ENCODE measurements at regions not wholly inside any gene's neighbourhood (a gene's known extent, or its start where the extent isn't known, plus 50 kb on each side); places are given as distances from the start of the nearest gene placed in this dataset.

GRCh38 chr13:40319699-40320579 lies 346.5 kb downstream of the FOXO1 start:
- ATAC-seq, result no peak
- Mint-ChIP-seq H3K4me3 (peak overlapping the region; percentile 19), H3K27me3 (no peaks in the 10 kb centered on the region), H3K36me3 (ENCODE audit: low read depth) (no peaks in the 10 kb centered on the region), H3K4me1 (peaks cover 48% of the 10 kb centered on the region), H3K27ac (peak overlapping the region; percentile 87)
- H3K9me3 ChIP-seq (ENCODE audit: control insufficient read depth, low read length, poor library complexity, severe bottlenecking), result no peaks in the 10 kb centered on the region
- no peak for DNase-seq

GRCh38 chr13:40328091-40328490 lies 338.4 kb downstream of the FOXO1 start:
- no peak overlapping the region for H3K27ac Mint-ChIP-seq
- no peak overlapping the region for H3K4me3 Mint-ChIP-seq
- ATAC-seq, result no peak

DNA sequence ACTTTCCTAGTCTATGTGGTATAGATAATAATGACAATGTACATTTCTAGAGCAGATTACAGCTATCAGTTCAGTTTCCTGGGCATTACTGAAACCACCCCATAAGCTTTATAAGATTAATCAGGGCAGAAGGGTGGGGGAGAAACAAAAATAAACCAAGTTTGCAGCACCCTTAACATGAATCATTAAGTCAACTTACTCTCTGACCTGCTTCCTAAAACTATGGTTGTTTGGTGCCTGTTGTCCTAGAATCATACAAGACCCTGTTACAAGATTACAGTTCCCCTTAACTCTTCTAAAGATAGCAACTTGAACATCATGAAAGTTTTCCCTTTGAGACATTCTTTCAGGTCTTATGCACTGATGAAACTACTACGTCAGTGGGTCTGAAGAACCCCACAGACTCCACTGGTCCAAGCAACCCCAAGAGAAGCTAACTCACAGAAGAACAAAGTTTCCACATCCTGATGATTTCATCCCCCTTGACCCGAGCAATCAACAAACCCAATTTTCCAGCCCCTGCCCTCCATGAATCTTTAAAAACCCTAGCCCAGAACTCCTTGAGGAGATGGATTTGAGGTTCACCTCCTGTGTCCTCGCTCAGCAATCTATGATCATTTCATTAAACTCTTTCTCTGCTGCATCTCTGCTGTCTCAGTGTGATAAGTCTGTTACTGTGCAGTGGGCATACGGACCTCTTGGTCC lies 336.5 kb downstream of the FOXO1 start:
- ATAC-seq, result no peak
- H3K27me3 Mint-ChIP-seq, result no peaks in the 10 kb centered on the region
- H3K36me3 Mint-ChIP-seq (ENCODE audit: low read depth), result peaks cover 3% of the 10 kb centered on the region
- H3K4me3 Mint-ChIP-seq, result no peak overlapping the region
- peaks cover 11% of the 10 kb centered on the region for H3K4me1 Mint-ChIP-seq
- no peak overlapping the region for H3K27ac Mint-ChIP-seq
- no peak for DNase-seq
- no peaks in the 10 kb centered on the region for H3K9me3 ChIP-seq (ENCODE audit: control insufficient read depth, low read length, poor library complexity, severe bottlenecking)

More at GRCh38 chr13:40328091-40328490, 338.4 kb downstream of the FOXO1 start:
- H3K9me3 ChIP-seq (ENCODE audit: control insufficient read depth, low read length, poor library complexity, severe bottlenecking), result no peaks in the 10 kb centered on the region
- no peak for DNase-seq
- Mint-ChIP-seq H3K36me3 (ENCODE audit: low read depth) (peaks cover 3% of the 10 kb centered on the region), H3K4me1 (peaks cover 11% of the 10 kb centered on the region), H3K27me3 (no peaks in the 10 kb centered on the region)

DNA sequence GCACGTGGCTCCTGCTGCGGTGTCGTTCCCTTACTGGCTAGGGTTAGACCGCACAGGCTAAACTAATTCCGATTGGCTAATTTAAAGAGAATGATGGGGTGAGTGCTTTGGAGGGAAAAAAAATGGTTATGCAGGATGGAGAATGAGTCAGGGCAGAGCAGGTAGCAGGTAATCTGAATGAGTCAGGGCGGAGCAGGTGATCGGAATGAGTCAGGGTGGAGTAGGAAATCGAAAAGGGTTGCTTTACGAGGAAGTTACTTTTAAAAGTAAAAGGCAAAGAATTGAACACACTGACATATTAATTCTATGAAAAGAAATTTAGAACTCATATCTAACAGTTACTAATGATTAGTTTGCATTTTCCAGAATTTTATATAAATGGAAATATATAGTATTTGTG lies 335.5 kb downstream of the FOXO1 start:
- Mint-ChIP-seq H3K36me3 (ENCODE audit: low read depth) (no peaks in the 10 kb centered on the region), H3K4me1 (peaks cover 6% of the 10 kb centered on the region), H3K27ac (no peak overlapping the region), H3K4me3 (no peak overlapping the region), H3K27me3 (no peaks in the 10 kb centered on the region)
- ATAC-seq (no peak), DNase-seq (no peak)
- H3K9me3 ChIP-seq (ENCODE audit: control insufficient read depth, low read length, poor library complexity, severe bottlenecking), result no peaks in the 10 kb centered on the region

DNA sequence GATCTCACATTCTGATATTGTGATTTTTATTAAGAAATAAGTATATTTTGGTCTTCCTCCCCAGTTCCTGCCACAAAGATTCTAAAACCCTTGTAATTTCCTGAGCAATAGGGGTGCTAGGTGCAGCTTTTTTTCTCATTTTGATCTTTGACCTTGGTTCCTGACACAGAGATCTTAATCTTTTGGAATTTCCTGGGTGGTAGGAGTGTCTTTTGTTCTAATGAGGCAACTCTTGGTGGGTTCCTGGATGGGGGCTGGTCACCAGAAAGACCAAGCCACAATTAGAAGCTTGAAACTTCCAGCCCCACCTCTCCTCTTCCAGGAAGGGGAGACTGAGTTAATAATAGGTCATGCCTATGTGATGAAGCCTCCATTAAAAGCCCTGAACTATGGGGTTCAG lies 334.6 kb downstream of the FOXO1 start:
- H3K27ac Mint-ChIP-seq, result no peak overlapping the region
- peaks cover 11% of the 10 kb centered on the region for H3K4me1 Mint-ChIP-seq
- ATAC-seq (no peak), DNase-seq (no peak)
- no peaks in the 10 kb centered on the region for H3K27me3 Mint-ChIP-seq
- H3K36me3 Mint-ChIP-seq (ENCODE audit: low read depth), result no peaks in the 10 kb centered on the region
- no peak overlapping the region for H3K4me3 Mint-ChIP-seq
- no peaks in the 10 kb centered on the region for H3K9me3 ChIP-seq (ENCODE audit: control insufficient read depth, low read length, poor library complexity, severe bottlenecking)

- Mint-ChIP-seq H3K27me3 (no peaks in the 10 kb centered on the region), H3K36me3 (ENCODE audit: low read depth) (peaks cover 4% of the 10 kb centered on the region), H3K4me3 (no peak overlapping the region), H3K4me1 (peaks cover 16% of the 10 kb centered on the region), H3K27ac (no peak overlapping the region)
- ATAC-seq (no peak), DNase-seq (no peak)
- no peaks in the 10 kb centered on the region for H3K9me3 ChIP-seq (ENCODE audit: control insufficient read depth, low read length, poor library complexity, severe bottlenecking)
Measured at GRCh38 chr13:40333226-40333625, 333.2 kb downstream of the FOXO1 start.

DNA sequence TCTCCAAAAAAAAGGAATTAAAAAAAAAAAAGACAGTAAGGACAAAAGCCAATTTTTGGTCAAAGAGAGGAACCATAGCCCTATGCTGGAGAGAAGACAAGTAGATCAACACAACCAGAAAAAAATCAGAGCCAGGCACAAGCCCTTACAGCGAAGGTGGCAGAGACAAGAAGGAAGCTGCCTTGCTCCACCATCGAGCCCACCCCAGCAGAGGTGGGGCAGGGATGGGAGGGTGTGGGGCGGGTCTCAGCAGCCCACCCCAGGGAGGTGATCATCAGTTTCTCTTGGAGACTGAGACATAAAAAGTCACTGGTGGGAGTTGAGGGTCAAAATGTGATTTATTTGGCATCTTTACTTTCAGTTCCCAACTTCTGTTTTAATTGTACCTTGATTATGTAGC lies 332.4 kb downstream of the FOXO1 start:
- DNase-seq, result no peak
- no peak for ATAC-seq
- no peaks in the 10 kb centered on the region for H3K27me3 Mint-ChIP-seq
- no peaks in the 10 kb centered on the region for H3K9me3 ChIP-seq (ENCODE audit: control insufficient read depth, low read length, poor library complexity, severe bottlenecking)
- peaks cover 6% of the 10 kb centered on the region for H3K36me3 Mint-ChIP-seq (ENCODE audit: low read depth)
- no peak overlapping the region for H3K4me3 Mint-ChIP-seq
- H3K27ac Mint-ChIP-seq, result no peak overlapping the region
- peaks cover 19% of the 10 kb centered on the region for H3K4me1 Mint-ChIP-seq

GRCh38 chr13:40334616-40335015 lies 331.8 kb downstream of the FOXO1 start:
- DNase-seq (no peak), ATAC-seq (no peak)
- H3K4me1 Mint-ChIP-seq, result peaks cover 19% of the 10 kb centered on the region
- H3K4me3 Mint-ChIP-seq, result no peak overlapping the region
- no peaks in the 10 kb centered on the region for H3K9me3 ChIP-seq (ENCODE audit: control insufficient read depth, low read length, poor library complexity, severe bottlenecking)
- peaks cover 6% of the 10 kb centered on the region for H3K36me3 Mint-ChIP-seq (ENCODE audit: low read depth)
- no peaks in the 10 kb centered on the region for H3K27me3 Mint-ChIP-seq
- H3K27ac Mint-ChIP-seq, result no peak overlapping the region

- DNase-seq (no peak), ATAC-seq (no peak)
- Mint-ChIP-seq H3K4me1 (peaks cover 17% of the 10 kb centered on the region), H3K4me3 (no peak overlapping the region), H3K27ac (no peak overlapping the region), H3K36me3 (ENCODE audit: low read depth) (peaks cover 6% of the 10 kb centered on the region), H3K27me3 (no peaks in the 10 kb centered on the region)
- no peaks in the 10 kb centered on the region for H3K9me3 ChIP-seq (ENCODE audit: control insufficient read depth, low read length, poor library complexity, severe bottlenecking)
Measured at GRCh38 chr13:40336228-40337221, 329.9 kb downstream of the FOXO1 start.

- DNase-seq (no peak), ATAC-seq (no peak)
- Mint-ChIP-seq H3K4me3 (no peak overlapping the region), H3K36me3 (ENCODE audit: low read depth) (peaks cover 6% of the 10 kb centered on the region), H3K27ac (peak overlapping the region; percentile 79), H3K4me1 (peaks cover 13% of the 10 kb centered on the region), H3K27me3 (no peaks in the 10 kb centered on the region)
- H3K9me3 ChIP-seq (ENCODE audit: control insufficient read depth, low read length, poor library complexity, severe bottlenecking), result no peaks in the 10 kb centered on the region
Measured at GRCh38 chr13:40337651-40338050, 328.8 kb downstream of the FOXO1 start.

DNA sequence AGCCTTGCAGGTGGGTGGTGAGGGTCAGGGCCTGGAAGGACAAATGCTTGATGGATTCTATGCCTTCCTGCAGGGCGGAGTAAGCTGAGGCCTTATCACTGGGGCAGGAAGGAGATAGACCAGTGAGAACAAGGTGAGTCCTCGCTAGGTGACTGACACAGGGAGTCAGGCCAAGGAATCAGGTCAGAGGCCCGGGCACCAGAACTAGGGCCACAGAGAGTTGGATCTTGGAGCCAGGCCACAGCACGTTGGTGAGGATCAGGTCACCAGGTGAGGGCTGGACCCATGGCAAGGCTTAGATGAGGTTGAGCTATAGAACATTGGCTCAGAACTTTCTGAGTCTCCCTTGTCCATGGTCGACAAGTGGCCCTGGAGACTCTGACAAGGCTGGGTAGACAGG lies 328.2 kb downstream of the FOXO1 start:
- peaks cover 13% of the 10 kb centered on the region for H3K4me1 Mint-ChIP-seq

DNA sequence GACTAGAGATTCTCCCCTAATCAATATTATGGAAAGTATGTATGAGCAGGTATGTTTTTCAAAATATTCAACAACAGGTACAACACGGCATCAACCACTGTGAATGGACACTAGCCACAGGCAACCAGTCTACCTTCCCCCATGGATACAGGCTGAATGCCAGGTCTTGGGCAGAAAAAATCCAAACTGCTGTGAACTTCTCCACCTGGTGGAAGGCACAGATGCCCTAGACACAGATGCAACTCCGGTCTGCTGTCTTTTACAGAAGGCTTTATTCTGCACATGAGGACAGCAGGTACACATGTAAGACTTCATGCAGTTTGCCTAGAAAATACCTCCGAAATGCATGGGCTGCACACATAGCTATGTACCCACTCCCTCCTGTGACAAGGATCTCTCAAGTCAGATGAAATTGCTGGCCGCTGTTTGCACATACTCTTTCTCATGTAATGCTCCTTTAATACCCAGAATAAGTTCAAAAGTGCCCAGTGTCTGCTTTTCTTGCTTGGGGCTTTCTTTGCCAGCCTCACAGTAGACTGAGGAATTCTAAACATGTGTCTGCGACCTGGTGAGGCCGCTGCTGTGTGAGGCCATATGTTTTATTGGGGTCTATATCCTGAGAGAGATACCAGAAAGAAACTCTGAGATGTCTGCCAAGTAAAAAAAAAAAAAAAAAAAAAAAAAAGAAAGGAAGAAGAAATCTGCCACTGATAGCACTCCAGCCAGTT lies 325.9 kb downstream of the FOXO1 start:
- H3K27me3 Mint-ChIP-seq, result no peaks in the 10 kb centered on the region
- DNase-seq (no peak), ATAC-seq (no peak)
- no peak overlapping the region for H3K27ac Mint-ChIP-seq
- H3K4me1 Mint-ChIP-seq, result peaks cover 15% of the 10 kb centered on the region
- H3K36me3 Mint-ChIP-seq (ENCODE audit: low read depth), result peaks cover 6% of the 10 kb centered on the region
- no peaks in the 10 kb centered on the region for H3K9me3 ChIP-seq (ENCODE audit: control insufficient read depth, low read length, poor library complexity, severe bottlenecking)
- no peak overlapping the region for H3K4me3 Mint-ChIP-seq

More for the DNA sequence above, 328.2 kb downstream of the FOXO1 start:
- Mint-ChIP-seq H3K27me3 (no peaks in the 10 kb centered on the region), H3K4me3 (no peak overlapping the region), H3K36me3 (ENCODE audit: low read depth) (peaks cover 6% of the 10 kb centered on the region), H3K27ac (peak overlapping the region; percentile 79)
- DNase-seq (no peak), ATAC-seq (no peak)
- no peaks in the 10 kb centered on the region for H3K9me3 ChIP-seq (ENCODE audit: control insufficient read depth, low read length, poor library complexity, severe bottlenecking)
